WTC11 (cell line): ENCODE measurements at regions not wholly inside any gene's neighbourhood (a gene's known extent, or its start where the extent isn't known, plus 50 kb on each side); places are given as distances from the start of the nearest gene placed in this dataset.

Experiments
- E2F4 ChIP-seq: sonication (generic); formaldehyde crosslinking; IDR thresholded peaks from 2 replicates; pipeline ENCODE4 v1.8.1; 2022; ENCODE audit warnings: low read depth, mild to moderate bottlenecking, moderate library complexity, missing genetic modification reagents, borderline replicate concordance
- FOXJ3 ChIP-seq: sonication (generic); formaldehyde crosslinking; IDR thresholded peaks from 2 replicates; pipeline ENCODE4 v1.9.0; 2021; ENCODE audit warnings: missing genetic modification reagents, mild to moderate bottlenecking, borderline replicate concordance
- GABPB1 ChIP-seq: sonication (generic); formaldehyde crosslinking; IDR thresholded peaks from 2 replicates; pipeline ENCODE4 v1.8.1; 2023; ENCODE audit warnings: mild to moderate bottlenecking, missing genetic modification reagents
- TP53 ChIP-seq: sonication (generic); formaldehyde crosslinking; IDR thresholded peaks from 2 replicates; pipeline ENCODE4 v1.8.1; 2023; ENCODE audit warnings: mild to moderate bottlenecking, missing genetic modification reagents
- ZNF232 ChIP-seq: sonication (generic); formaldehyde crosslinking; IDR thresholded peaks from 2 replicates; pipeline ENCODE4 v1.8.0; 2022; ENCODE audit warnings: mild to moderate bottlenecking, missing genetic modification reagents
- ZNF416 ChIP-seq: fragments of 250-450 bp; sonication (Bioruptor Pico); IDR thresholded peaks from 2 replicates; pipeline ENCODE4 v1.9.0; 2021; ENCODE audit warnings: mild to moderate bottlenecking, inconsistent platforms
- ZNF671 ChIP-seq: fragments of 250-450 bp; sonication (Bioruptor Pico); IDR thresholded peaks from 2 replicates; pipeline ENCODE4 v1.8.0; 2021; ENCODE audit warnings: mild to moderate bottlenecking
- TF ChIP-seq, protein P1 (sequence below): fragments of 200-600 bp; IDR thresholded peaks from 2 replicates; pipeline ENCODE4 v1.8.0; 2022; ENCODE audit warnings: antibody characterized with exemption
- TF ChIP-seq, protein P2 (sequence below): sonication (generic); formaldehyde crosslinking; IDR thresholded peaks from 2 replicates; pipeline ENCODE4 v1.8.0; 2022; ENCODE audit warnings: missing genetic modification reagents
- TF ChIP-seq, protein P3 (sequence below): sonication (generic); formaldehyde crosslinking; IDR thresholded peaks from 2 replicates; pipeline ENCODE4 v1.8.1; 2022; ENCODE audit warnings: mild to moderate bottlenecking, moderate library complexity, missing genetic modification reagents
- TF ChIP-seq, protein P4 (sequence below): fragments of 250-450 bp; sonication (Bioruptor Pico); IDR thresholded peaks from 2 replicates; pipeline ENCODE4 v2.1.2; 2022; ENCODE audit warnings: mild to moderate bottlenecking, moderate library complexity

DNA sequence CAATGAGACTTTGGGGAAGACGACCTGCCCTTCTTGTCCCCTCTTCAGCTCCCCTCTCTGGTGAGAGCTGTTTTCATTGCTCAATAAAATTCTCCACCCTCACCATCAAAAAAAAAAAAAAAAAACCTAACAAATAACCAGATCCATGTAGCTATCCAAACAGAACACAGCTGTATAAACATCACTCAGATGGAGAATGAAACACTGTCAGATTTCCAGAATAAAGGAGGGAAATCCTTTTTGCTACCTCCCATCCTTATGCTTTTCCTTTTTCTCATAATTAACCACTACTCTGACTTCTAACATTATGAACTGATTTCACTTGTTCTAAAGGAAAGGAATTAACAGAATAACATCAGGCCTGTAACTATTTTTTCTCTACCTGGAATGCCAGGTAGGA, 155.6 kb downstream of the PPP4R3C start:
- TF ChIP-seq, protein P1, sequence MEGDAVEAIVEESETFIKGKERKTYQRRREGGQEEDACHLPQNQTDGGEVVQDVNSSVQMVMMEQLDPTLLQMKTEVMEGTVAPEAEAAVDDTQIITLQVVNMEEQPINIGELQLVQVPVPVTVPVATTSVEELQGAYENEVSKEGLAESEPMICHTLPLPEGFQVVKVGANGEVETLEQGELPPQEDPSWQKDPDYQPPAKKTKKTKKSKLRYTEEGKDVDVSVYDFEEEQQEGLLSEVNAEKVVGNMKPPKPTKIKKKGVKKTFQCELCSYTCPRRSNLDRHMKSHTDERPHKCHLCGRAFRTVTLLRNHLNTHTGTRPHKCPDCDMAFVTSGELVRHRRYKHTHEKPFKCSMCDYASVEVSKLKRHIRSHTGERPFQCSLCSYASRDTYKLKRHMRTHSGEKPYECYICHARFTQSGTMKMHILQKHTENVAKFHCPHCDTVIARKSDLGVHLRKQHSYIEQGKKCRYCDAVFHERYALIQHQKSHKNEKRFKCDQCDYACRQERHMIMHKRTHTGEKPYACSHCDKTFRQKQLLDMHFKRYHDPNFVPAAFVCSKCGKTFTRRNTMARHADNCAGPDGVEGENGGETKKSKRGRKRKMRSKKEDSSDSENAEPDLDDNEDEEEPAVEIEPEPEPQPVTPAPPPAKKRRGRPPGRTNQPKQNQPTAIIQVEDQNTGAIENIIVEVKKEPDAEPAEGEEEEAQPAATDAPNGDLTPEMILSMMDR = no peak
- TF ChIP-seq, protein P2, sequence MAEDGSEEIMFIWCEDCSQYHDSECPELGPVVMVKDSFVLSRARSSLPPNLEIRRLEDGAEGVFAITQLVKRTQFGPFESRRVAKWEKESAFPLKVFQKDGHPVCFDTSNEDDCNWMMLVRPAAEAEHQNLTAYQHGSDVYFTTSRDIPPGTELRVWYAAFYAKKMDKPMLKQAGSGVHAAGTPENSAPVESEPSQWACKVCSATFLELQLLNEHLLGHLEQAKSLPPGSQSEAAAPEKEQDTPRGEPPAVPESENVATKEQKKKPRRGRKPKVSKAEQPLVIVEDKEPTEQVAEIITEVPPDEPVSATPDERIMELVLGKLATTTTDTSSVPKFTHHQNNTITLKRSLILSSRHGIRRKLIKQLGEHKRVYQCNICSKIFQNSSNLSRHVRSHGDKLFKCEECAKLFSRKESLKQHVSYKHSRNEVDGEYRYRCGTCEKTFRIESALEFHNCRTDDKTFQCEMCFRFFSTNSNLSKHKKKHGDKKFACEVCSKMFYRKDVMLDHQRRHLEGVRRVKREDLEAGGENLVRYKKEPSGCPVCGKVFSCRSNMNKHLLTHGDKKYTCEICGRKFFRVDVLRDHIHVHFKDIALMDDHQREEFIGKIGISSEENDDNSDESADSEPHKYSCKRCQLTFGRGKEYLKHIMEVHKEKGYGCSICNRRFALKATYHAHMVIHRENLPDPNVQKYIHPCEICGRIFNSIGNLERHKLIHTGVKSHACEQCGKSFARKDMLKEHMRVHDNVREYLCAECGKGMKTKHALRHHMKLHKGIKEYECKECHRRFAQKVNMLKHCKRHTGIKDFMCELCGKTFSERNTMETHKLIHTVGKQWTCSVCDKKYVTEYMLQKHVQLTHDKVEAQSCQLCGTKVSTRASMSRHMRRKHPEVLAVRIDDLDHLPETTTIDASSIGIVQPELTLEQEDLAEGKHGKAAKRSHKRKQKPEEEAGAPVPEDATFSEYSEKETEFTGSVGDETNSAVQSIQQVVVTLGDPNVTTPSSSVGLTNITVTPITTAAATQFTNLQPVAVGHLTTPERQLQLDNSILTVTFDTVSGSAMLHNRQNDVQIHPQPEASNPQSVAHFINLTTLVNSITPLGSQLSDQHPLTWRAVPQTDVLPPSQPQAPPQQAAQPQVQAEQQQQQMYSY (CRISPR knock-in tag) = no peak
- TF ChIP-seq GABPB1 (no peak), ZNF416 (CRISPR knock-in tag) (no peak), FOXJ3 (CRISPR knock-in tag) (no peak), E2F4 (no peak), TP53 (CRISPR knock-in tag) (no peak), ZNF671 (CRISPR knock-in tag) (no peak), ZNF232 (CRISPR knock-in tag) (no peak)
- TF ChIP-seq, protein P3, sequence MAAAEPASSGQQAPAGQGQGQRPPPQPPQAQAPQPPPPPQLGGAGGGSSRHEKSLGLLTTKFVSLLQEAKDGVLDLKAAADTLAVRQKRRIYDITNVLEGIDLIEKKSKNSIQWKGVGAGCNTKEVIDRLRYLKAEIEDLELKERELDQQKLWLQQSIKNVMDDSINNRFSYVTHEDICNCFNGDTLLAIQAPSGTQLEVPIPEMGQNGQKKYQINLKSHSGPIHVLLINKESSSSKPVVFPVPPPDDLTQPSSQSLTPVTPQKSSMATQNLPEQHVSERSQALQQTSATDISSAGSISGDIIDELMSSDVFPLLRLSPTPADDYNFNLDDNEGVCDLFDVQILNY (CRISPR knock-in tag) = no peak
- TF ChIP-seq, protein P4, sequence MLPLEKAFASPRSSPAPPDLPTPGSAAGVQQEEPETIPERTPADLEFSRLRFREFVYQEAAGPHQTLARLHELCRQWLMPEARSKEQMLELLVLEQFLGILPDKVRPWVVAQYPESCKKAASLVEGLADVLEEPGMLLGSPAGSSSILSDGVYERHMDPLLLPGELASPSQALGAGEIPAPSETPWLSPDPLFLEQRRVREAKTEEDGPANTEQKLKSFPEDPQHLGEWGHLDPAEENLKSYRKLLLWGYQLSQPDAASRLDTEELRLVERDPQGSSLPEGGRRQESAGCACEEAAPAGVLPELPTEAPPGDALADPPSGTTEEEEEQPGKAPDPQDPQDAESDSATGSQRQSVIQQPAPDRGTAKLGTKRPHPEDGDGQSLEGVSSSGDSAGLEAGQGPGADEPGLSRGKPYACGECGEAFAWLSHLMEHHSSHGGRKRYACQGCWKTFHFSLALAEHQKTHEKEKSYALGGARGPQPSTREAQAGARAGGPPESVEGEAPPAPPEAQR (CRISPR knock-in tag) = no peak
